ENCODE measurements at regions not wholly inside any gene's neighbourhood (a gene's known extent, or its start where the extent isn't known, plus 50 kb on each side); places are given as distances from the start of the nearest gene placed in this dataset.
"Not testable (repeated sequence)": the region's sequence is repeated elsewhere in the genome, so short reads cannot be mapped to it uniquely, and the experiment has no call there.

- no peaks in the 10 kb centered on the region for H3K4me1 ChIP-seq (ENCODE audit: insufficient read depth, low read length)
- TF ChIP-seq CTCF (IDR thresholded peaks at IDR 0.05; ENCODE audit: extremely low read depth, low read depth, low read length) = no peak
- no peaks in the 10 kb centered on the region for H3K36me3 ChIP-seq (ENCODE audit: insufficient read depth, low read length)
- no peak overlapping the region for H3K4me2 ChIP-seq (ENCODE audit: insufficient read depth, low read length)
- H4K20me1 ChIP-seq (ENCODE audit: insufficient read depth, low read length) = no peaks in the 10 kb centered on the region
- no peak overlapping the region for H3K27ac ChIP-seq (ENCODE audit: low read depth, low read length)
- no peaks in the 10 kb centered on the region for H3K79me2 ChIP-seq (ENCODE audit: insufficient read depth, low read length)
- H3K9me3 ChIP-seq (ENCODE audit: low read depth, low read length) = no peaks in the 10 kb centered on the region
- H3K4me3 ChIP-seq (ENCODE audit: insufficient read depth, low read length) = no peak overlapping the region
- H3K27me3 ChIP-seq (ENCODE audit: insufficient read depth, low read length) = no peaks in the 10 kb centered on the region
- no peak for DNase-seq (ENCODE audit: insufficient read length, low spot score, missing footprints)
- H2AFZ ChIP-seq (ENCODE audit: low read length) = no peak overlapping the region
These were observed 234.1 kb upstream of the TOM1L1 start for GRCh38 chr17:54666559-54666958.

- Histone ChIP-seq H3K4me1 (ENCODE audit: insufficient read depth, low read length) (no peaks in the 10 kb centered on the region), H3K27me3 (ENCODE audit: insufficient read depth, low read length) (no peaks in the 10 kb centered on the region), H3K79me2 (ENCODE audit: insufficient read depth, low read length) (no peaks in the 10 kb centered on the region), H3K36me3 (ENCODE audit: insufficient read depth, low read length) (no peaks in the 10 kb centered on the region), H3K27ac (ENCODE audit: low read depth, low read length) (no peak overlapping the region), H4K20me1 (ENCODE audit: insufficient read depth, low read length) (no peaks in the 10 kb centered on the region), H3K4me3 (ENCODE audit: insufficient read depth, low read length) (no peak overlapping the region), H3K9me3 (ENCODE audit: low read depth, low read length) (no peaks in the 10 kb centered on the region), H3K4me2 (ENCODE audit: insufficient read depth, low read length) (no peak overlapping the region), H2AFZ (ENCODE audit: low read length) (no peak overlapping the region)
- no peak for DNase-seq (ENCODE audit: insufficient read length, low spot score, missing footprints)
- no peak for TF ChIP-seq CTCF (IDR thresholded peaks at IDR 0.05; ENCODE audit: extremely low read depth, low read depth, low read length)
These were observed 222.5 kb upstream of the TOM1L1 start for GRCh38 chr17:54678158-54678557.

- H3K27ac ChIP-seq (ENCODE audit: low read depth, low read length) = no peak overlapping the region
- no peaks in the 10 kb centered on the region for H4K20me1 ChIP-seq (ENCODE audit: insufficient read depth, low read length)
- H3K4me3 ChIP-seq (ENCODE audit: insufficient read depth, low read length) = no peak overlapping the region
- H3K4me1 ChIP-seq (ENCODE audit: insufficient read depth, low read length) = no peaks in the 10 kb centered on the region
- H3K9me3 ChIP-seq (ENCODE audit: low read depth, low read length) = peaks cover 2% of the 10 kb centered on the region
- no peak for DNase-seq (ENCODE audit: insufficient read length, low spot score, missing footprints)
- H2AFZ ChIP-seq (ENCODE audit: low read length) = no peak overlapping the region
- TF ChIP-seq CTCF (IDR thresholded peaks at IDR 0.05; ENCODE audit: extremely low read depth, low read depth, low read length) = no peak
- no peak overlapping the region for H3K4me2 ChIP-seq (ENCODE audit: insufficient read depth, low read length)
- H3K27me3 ChIP-seq (ENCODE audit: insufficient read depth, low read length) = no peaks in the 10 kb centered on the region
- no peaks in the 10 kb centered on the region for H3K36me3 ChIP-seq (ENCODE audit: insufficient read depth, low read length)
- no peaks in the 10 kb centered on the region for H3K79me2 ChIP-seq (ENCODE audit: insufficient read depth, low read length)
These were observed 220.2 kb upstream of the TOM1L1 start for GRCh38 chr17:54680410-54680809.

GRCh38 chr17:54694287-54694887 lies 206.3 kb upstream of the TOM1L1 start:
- Histone ChIP-seq H3K79me2 (ENCODE audit: insufficient read depth, low read length) (no peaks in the 10 kb centered on the region), H3K36me3 (ENCODE audit: insufficient read depth, low read length) (no peaks in the 10 kb centered on the region), H3K4me1 (ENCODE audit: insufficient read depth, low read length) (no peaks in the 10 kb centered on the region), H3K27me3 (ENCODE audit: insufficient read depth, low read length) (no peaks in the 10 kb centered on the region), H3K4me2 (ENCODE audit: insufficient read depth, low read length) (no peak overlapping the region), H3K9me3 (ENCODE audit: low read depth, low read length) (no peaks in the 10 kb centered on the region), H4K20me1 (ENCODE audit: insufficient read depth, low read length) (no peaks in the 10 kb centered on the region), H2AFZ (ENCODE audit: low read length) (no peak overlapping the region), H3K4me3 (ENCODE audit: insufficient read depth, low read length) (no peak overlapping the region), H3K27ac (ENCODE audit: low read depth, low read length) (no peak overlapping the region)
- TF ChIP-seq CTCF (IDR thresholded peaks at IDR 0.05; ENCODE audit: extremely low read depth, low read depth, low read length) = no peak
- DNase-seq (ENCODE audit: insufficient read length, low spot score, missing footprints) = no peak

GRCh38 chr17:54712798-54713197 lies 187.9 kb upstream of the TOM1L1 start:
- not testable (repeated sequence) for H3K4me3 ChIP-seq (ENCODE audit: insufficient read depth, low read length); H2AFZ ChIP-seq (ENCODE audit: low read length); H3K36me3 ChIP-seq (ENCODE audit: insufficient read depth, low read length); H4K20me1 ChIP-seq (ENCODE audit: insufficient read depth, low read length); H3K79me2 ChIP-seq (ENCODE audit: insufficient read depth, low read length); H3K4me1 ChIP-seq (ENCODE audit: insufficient read depth, low read length); H3K27me3 ChIP-seq (ENCODE audit: insufficient read depth, low read length); DNase-seq (ENCODE audit: insufficient read length, low spot score, missing footprints); H3K27ac ChIP-seq (ENCODE audit: low read depth, low read length); H3K9me3 ChIP-seq (ENCODE audit: low read depth, low read length); H3K4me2 ChIP-seq (ENCODE audit: insufficient read depth, low read length)

Measured in osteoblast (primary cell).